ENCODE measurements at regions not wholly inside any gene's neighbourhood (a gene's known extent, or its start where the extent isn't known, plus 50 kb on each side); places are given as distances from the start of the nearest gene placed in this dataset.

DNA sequence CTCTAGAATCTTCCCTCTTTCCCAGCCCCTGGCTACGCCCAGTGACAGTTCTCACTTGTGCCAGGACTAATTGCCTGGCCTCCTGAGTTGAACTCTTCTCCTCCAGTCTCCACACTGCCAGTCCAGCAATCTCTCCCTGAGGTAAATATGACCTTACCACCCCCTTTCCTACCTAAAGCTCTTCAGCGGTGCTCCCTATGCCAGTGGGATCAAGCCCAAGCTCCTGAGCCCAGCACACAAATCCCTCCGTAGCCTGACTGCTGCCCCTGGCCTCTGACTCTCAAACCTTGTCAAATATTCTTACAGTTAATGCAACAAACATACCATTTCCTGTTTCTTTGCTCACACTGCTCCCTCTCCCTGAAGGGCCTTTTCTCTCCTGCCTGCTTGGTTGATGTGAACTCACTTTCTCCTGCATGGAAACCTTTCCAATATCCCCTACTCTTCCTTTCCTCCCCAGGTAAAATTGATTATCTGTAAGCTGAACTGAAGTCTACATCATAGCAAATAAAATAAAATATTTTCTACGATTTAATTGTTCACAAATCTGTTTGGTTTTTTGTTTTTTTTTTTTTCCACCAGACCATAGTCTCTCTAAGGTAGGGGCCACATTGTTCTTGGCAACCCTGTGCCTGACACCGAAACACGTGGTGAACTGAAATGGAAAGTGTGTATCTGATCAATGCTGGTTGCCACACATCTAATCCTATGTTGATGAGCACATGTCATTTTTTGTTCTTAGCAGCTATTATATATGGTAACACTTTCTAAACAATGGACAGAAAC is 147.5 kb downstream of the SLC38A6 start:
- Histone ChIP-seq H2AFZ (no peak overlapping the region), H3K79me2 (replicated peaks; ENCODE audit: insufficient read depth) (no peaks in the 10 kb centered on the region), H3K36me3 (ENCODE audit: insufficient read depth) (no peaks in the 10 kb centered on the region), H4K20me1 (replicated peaks; ENCODE audit: insufficient read depth) (no peaks in the 10 kb centered on the region), H3K4me1 (ENCODE audit: insufficient read depth) (peaks cover 8% of the 10 kb centered on the region; the same call in 1 of the 2 replicates), H3K9me2 (ENCODE audit: insufficient read depth) (peaks cover 6% of the 10 kb centered on the region; the same call in 1 of the 2 replicates), H3K27me3 (ENCODE audit: insufficient read depth) (no peaks in the 10 kb centered on the region), H3K4me2 (no peak overlapping the region), H3K4me3 (no peak overlapping the region), H3F3A (replicated peaks; ENCODE audit: low read depth) (no peaks in the 10 kb centered on the region), H3K27ac (ENCODE audit: low read depth) (no peak overlapping the region)
- H3K9me3 Mint-ChIP-seq, result no peaks in the 10 kb centered on the region; the same call in 1 of the 3 replicates
- ATAC-seq (no peak), DNase-seq (ENCODE audit: low spot score) (no peak)
- TF ChIP-seq NANOG (IDR thresholded peaks at IDR 0.05; ENCODE audit: borderline replicate concordance), result no peak
- H3K36me3 Mint-ChIP-seq (ENCODE audit: low read depth), result peaks cover 3% of the 10 kb centered on the region; the same call in 1 of the 3 replicates
- no peak overlapping the region for H3K27ac Mint-ChIP-seq
- H3K4me1 Mint-ChIP-seq, result peaks cover 24% of the 10 kb centered on the region
- H3K27me3 Mint-ChIP-seq (ENCODE audit: insufficient read depth, low read depth, poor library complexity), result peaks cover 6% of the 10 kb centered on the region
- no peak overlapping the region for H3K4me3 Mint-ChIP-seq

- peak overlapping the region; percentile 52; the same call in 1 of the 2 replicates for H2AFZ ChIP-seq
- peaks cover 6% of the 10 kb centered on the region for H3K27me3 Mint-ChIP-seq (ENCODE audit: insufficient read depth, low read depth, poor library complexity)
- H3K27ac Mint-ChIP-seq, result no peak overlapping the region
- H3K4me3 Mint-ChIP-seq, result no peak overlapping the region
- H3K4me3 ChIP-seq, result no peak overlapping the region
- no peaks in the 10 kb centered on the region for H3K79me2 ChIP-seq (replicated peaks; ENCODE audit: insufficient read depth)
- no peaks in the 10 kb centered on the region for H3F3A ChIP-seq (replicated peaks; ENCODE audit: low read depth)
- no peak overlapping the region for H3K4me2 ChIP-seq
- no peak for TF ChIP-seq NANOG (IDR thresholded peaks at IDR 0.05; ENCODE audit: borderline replicate concordance)
- TF ChIP-seq ZNF114 (CRISPR knock-in tag; IDR thresholded peaks at IDR 0.05), result no peak
- no peak for TF ChIP-seq ZNF331 (CRISPR knock-in tag; IDR thresholded peaks at IDR 0.05; ENCODE audit: low read depth)
- TF ChIP-seq EZH2phosphoT487 (IDR thresholded peaks at IDR 0.05; ENCODE audit: unreplicated experiment), result no peak
- TF ChIP-seq POLR2AphosphoS5 (IDR thresholded peaks at IDR 0.05; ENCODE audit: low read depth), result no peak
- TF ChIP-seq CREB1 (CRISPR knock-in tag; IDR thresholded peaks at IDR 0.05; ENCODE audit: low read depth), result no peak
- no peaks in the 10 kb centered on the region for H4K20me1 ChIP-seq (replicated peaks; ENCODE audit: insufficient read depth)
- peaks cover 20% of the 10 kb centered on the region for H3K4me1 Mint-ChIP-seq
- ATAC-seq (peak; percentile 81), DNase-seq (ENCODE audit: low spot score) (no peak)
- no peaks in the 10 kb centered on the region for H3K36me3 ChIP-seq (ENCODE audit: insufficient read depth)
- H3K36me3 Mint-ChIP-seq (ENCODE audit: low read depth), result peaks cover 16% of the 10 kb centered on the region
- H3K27ac ChIP-seq (ENCODE audit: low read depth), result no peak overlapping the region
- H3K27me3 ChIP-seq (ENCODE audit: insufficient read depth), result no peaks in the 10 kb centered on the region
- no peaks in the 10 kb centered on the region for H3K4me1 ChIP-seq (ENCODE audit: insufficient read depth)
- peaks cover 6% of the 10 kb centered on the region; the same call in 1 of the 2 replicates for H3K9me2 ChIP-seq (ENCODE audit: insufficient read depth)
- H3K9me3 Mint-ChIP-seq, result peaks cover 12% of the 10 kb centered on the region
These were observed 145.8 kb downstream of the SLC38A6 start for GRCh38 chr14:61126603-61127498.

DNA sequence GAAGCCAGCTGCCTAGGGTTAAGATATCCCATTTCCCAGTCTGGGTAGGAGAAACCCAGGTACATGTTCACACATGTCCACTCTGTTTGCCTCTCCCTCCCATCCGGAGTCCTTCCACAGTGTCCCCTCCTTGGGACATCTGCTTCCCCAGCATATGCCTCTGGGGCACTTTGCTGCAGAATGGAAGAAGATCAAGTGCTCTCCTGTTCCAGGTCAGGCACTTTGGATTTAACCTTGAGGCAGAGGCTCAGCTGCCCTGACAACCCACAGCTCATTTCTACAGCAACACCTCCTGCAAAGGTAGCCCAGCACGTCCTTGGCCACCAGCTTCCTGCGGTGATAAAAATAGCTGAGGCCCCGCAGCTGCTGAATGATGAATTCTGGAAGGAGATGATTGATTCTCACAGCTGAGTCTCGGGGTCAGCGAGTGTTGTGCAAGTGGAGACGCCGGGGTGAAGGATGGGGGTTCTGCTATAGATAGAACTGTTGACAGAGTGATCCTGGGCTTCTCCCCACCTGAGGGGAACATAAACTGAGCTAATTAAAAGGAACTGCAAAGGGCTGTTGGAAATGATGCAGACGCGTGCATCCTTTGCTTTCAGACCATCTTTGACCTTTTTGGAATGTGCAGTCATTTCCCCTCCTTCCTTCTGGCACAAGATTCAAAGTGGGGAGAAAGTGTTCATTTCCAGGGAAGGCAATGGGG is 145.0 kb downstream of the SLC38A6 start:
- ATAC-seq, result no peak
- Histone ChIP-seq H3K4me1 (ENCODE audit: insufficient read depth) (no peaks in the 10 kb centered on the region), H3K9me2 (ENCODE audit: insufficient read depth) (peaks cover 6% of the 10 kb centered on the region; the same call in 1 of the 2 replicates), H3F3A (replicated peaks; ENCODE audit: low read depth) (no peaks in the 10 kb centered on the region), H3K79me2 (replicated peaks; ENCODE audit: insufficient read depth) (no peaks in the 10 kb centered on the region), H3K27ac (ENCODE audit: low read depth) (no peak overlapping the region), H3K4me3 (no peak overlapping the region), H2AFZ (peak overlapping the region; percentile 52; the same call in 1 of the 2 replicates), H3K4me2 (no peak overlapping the region), H3K27me3 (ENCODE audit: insufficient read depth) (no peaks in the 10 kb centered on the region), H3K36me3 (ENCODE audit: insufficient read depth) (0 out of 2 replicates have a peak, but pooled peaks cover 5% of the 10 kb centered on the region), H4K20me1 (replicated peaks; ENCODE audit: insufficient read depth) (no peaks in the 10 kb centered on the region)
- Mint-ChIP-seq H3K4me1 (peaks cover 20% of the 10 kb centered on the region), H3K27ac (no peak overlapping the region), H3K9me3 (peaks cover 18% of the 10 kb centered on the region), H3K27me3 (ENCODE audit: insufficient read depth, low read depth, poor library complexity) (peaks cover 6% of the 10 kb centered on the region), H3K4me3 (no peak overlapping the region), H3K36me3 (ENCODE audit: low read depth) (peaks cover 22% of the 10 kb centered on the region)
- DNase-seq (ENCODE audit: low spot score), result no peak
- no peak for TF ChIP-seq STAT1 (IDR thresholded peaks at IDR 0.05; ENCODE audit: unreplicated experiment)
- no peak for TF ChIP-seq EZH2 (IDR thresholded peaks at IDR 0.05; ENCODE audit: low read depth, unreplicated experiment)
- TF ChIP-seq JUNB (IDR thresholded peaks at IDR 0.05; ENCODE audit: unreplicated experiment), result no peak
- TF ChIP-seq CTCF (conservative IDR thresholded peaks at IDR 0.05; ENCODE audit: low read depth in 2 of 2), result no peak
- TF ChIP-seq NANOG (IDR thresholded peaks at IDR 0.05; ENCODE audit: borderline replicate concordance), result no peak

All from GM23338 (cell line).